Fibroblast of pulmonary artery (primary cell): ENCODE measurements at regions not wholly inside any gene's neighbourhood (a gene's known extent, or its start where the extent isn't known, plus 50 kb on each side); places are given as distances from the start of the nearest gene placed in this dataset.

Experiments used
- DNase-seq: peaks from one replicate; pipeline ENCODE4 v3.0.0-alpha.2; 2010; ENCODE audit warnings: low read depth
- H3K4me3 ChIP-seq: replicated peaks from 2 replicates; pipeline ENCODE4 v1.5.1; 2011; ENCODE audit warnings: low read depth, mild to moderate bottlenecking, control low read depth, low read length, moderate library complexity
- CTCF ChIP-seq: IDR thresholded peaks from 2 replicates; pipeline ENCODE4 v1.5.1; 2011; ENCODE audit warnings: mild to moderate bottlenecking, control low read depth, low read length, inconsistent platforms; ENCODE audit errors: missing control alignments

- no peak overlapping the region for H3K4me3 ChIP-seq
- no peak for DNase-seq
- TF ChIP-seq CTCF, result no peak
These were observed 737.2 kb downstream of the SI start for GRCh38 chr3:164341086-164341485.

GRCh38 chr3:164340273-164340672 is 738.0 kb downstream of the SI start:
- DNase-seq, result no peak
- no peak for TF ChIP-seq CTCF
- H3K4me3 ChIP-seq, result no peak overlapping the region

GRCh38 chr3:164332831-164333802 is 745.2 kb downstream of the SI start:
- DNase-seq, result no peak
- no peak for TF ChIP-seq CTCF
- no peak overlapping the region for H3K4me3 ChIP-seq

- DNase-seq, result no peak
- no peak overlapping the region for H3K4me3 ChIP-seq
- TF ChIP-seq CTCF, result no peak
These were observed 751.6 kb downstream of the SI start for GRCh38 chr3:164326714-164327113.

GRCh38 chr3:164320962-164321361 is 757.3 kb downstream of the SI start:
- no peak for TF ChIP-seq CTCF
- DNase-seq, result no peak
- no peak overlapping the region for H3K4me3 ChIP-seq

- no peak for DNase-seq
- TF ChIP-seq CTCF, result no peak
- no peak overlapping the region for H3K4me3 ChIP-seq
These were observed 772.3 kb downstream of the SI start for GRCh38 chr3:164306042-164306441.

GRCh38 chr3:164303894-164304293 is 774.4 kb downstream of the SI start:
- no peak for DNase-seq
- no peak for TF ChIP-seq CTCF
- no peak overlapping the region for H3K4me3 ChIP-seq
